HG02884 (cell line): ENCODE measurements at regions not wholly inside any gene's neighbourhood (a gene's known extent, or its start where the extent isn't known, plus 50 kb on each side); places are given as distances from the start of the nearest gene placed in this dataset.
"Not testable (repeated sequence)": the region's sequence is repeated elsewhere in the genome, so short reads cannot be mapped to it uniquely, and the experiment has no call there.

Experiments used
- ATAC-seq: cut with Tn5 transposase; IDR thresholded peaks from one replicate; pipeline ENCODE4 v1.9.1; 2021; ENCODE audit warnings: mild to moderate bottlenecking, moderate library complexity; ENCODE audit not compliant: unreplicated experiment

GRCh38 chr2:234375176-234375880 lies 121.6 kb downstream of the ARL4C start:
- ATAC-seq, result no peak

DNA sequence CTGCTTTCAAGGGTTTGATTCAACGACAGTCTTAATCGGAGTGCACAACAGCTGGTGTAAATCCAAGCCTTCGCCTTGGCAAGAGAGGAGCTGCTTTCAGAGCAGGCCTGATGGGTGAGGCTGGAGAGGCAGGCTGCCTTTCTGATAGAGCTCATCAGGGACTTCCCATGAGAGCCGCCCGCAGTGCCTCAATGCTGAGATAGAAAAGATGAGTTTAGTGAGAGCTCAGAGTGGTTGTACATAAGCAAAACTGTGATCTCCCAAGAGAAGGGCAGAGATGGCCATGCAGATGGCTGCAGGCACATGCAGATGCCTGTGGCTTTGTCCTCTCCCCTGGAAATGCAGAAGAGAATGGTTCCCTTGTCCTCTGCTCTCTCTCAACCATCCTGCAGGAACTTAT lies 122.1 kb downstream of the ARL4C start:
- no peak for ATAC-seq

DNA sequence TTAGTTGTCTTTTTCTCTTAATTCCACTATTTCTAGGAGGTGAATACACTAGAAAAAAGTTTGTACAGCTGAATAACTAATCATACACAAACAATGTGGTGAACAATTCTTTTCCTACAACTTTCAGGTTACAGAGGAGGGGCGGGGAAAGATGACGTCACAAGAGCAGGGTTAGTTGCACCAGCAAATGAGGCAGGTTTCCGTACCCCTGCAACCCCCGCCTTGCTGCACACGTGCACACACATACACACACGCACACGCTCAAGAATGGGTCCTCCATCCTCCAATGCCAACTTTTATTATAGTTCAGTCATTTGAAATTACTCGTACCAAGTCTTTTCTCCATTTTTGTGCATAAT lies 122.8 kb downstream of the ARL4C start:
- no peak for ATAC-seq

- no peak for ATAC-seq
Measured at GRCh38 chr2:234373481-234374149, 123.3 kb downstream of the ARL4C start.

DNA sequence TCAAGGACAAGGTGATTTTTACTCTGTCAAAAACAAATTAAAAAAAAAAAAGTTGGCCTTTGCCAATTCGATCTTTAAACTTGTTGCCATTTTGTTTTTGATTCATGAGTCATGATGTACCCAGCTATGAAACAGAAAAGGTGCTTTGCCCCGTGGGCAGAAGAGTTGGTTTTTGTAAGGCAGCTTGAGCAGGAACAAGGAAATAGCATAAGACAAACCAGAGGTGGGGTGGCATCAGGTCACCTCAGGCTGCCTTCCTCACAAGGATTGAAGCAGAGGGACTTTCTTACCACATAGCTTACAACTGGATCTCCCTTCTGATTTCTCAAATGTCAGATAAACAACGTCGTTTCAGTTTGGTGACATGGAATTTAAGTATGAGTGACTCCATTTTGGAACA lies 123.8 kb downstream of the ARL4C start:
- no peak for ATAC-seq

- ATAC-seq, result no peak
Measured at GRCh38 chr2:234372506-234372905, 124.4 kb downstream of the ARL4C start.

DNA sequence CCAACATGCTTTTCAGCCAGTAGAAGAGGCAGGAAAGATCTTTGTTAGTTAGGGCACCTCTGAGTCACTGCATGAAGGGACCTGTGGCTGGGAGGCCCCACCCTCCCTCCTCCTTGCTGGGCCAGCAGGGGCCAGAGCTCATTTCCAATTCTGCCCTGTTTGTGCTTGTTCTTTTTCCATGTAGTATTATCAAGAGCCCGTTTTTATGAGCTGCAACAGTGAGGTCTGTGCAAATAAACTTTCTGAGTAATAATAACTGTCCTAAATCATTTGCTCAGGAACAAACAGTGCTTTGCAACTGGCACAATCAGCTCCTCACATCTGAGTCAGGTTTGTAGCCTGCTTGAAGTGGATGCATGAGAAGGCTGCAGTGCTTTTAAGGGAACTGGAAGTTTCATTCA lies 128.0 kb downstream of the ARL4C start:
- ATAC-seq, result no peak

- no peak for ATAC-seq
Measured at GRCh38 chr2:234366891-234367290, 130.0 kb downstream of the ARL4C start.

GRCh38 chr2:234364661-234365060 lies 132.2 kb downstream of the ARL4C start:
- ATAC-seq, result no peak

DNA sequence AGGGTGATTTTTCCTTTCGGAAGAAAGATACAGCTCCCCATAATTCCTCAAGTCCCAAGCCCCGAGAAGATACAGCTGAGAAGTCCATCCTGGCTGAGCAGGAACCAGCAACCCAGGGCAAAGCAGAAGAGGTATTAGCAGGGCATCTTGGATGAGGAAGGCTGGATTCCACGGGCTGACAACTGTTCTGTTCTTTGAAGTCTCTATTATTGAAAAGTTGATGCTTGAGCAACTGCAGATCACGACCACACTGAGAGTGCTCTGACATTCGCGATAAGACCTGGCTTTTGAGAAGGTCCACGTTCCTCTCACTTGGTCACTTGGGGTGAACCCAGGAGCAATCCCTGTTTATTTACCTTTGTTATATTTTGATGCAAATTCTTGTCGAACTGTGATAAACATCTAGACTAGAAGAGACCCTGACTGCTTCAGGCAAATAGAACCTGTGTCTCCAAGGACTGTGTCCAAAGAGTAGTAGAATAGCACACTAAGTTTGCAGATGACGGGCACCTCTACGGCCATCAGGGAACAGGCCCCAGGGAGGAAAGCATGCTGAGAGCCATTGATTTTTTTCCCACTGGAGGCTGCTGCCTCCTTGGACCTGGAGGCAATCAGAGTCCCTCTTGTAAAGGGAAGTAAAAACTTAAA lies 133.1 kb downstream of the ARL4C start:
- no peak for ATAC-seq

DNA sequence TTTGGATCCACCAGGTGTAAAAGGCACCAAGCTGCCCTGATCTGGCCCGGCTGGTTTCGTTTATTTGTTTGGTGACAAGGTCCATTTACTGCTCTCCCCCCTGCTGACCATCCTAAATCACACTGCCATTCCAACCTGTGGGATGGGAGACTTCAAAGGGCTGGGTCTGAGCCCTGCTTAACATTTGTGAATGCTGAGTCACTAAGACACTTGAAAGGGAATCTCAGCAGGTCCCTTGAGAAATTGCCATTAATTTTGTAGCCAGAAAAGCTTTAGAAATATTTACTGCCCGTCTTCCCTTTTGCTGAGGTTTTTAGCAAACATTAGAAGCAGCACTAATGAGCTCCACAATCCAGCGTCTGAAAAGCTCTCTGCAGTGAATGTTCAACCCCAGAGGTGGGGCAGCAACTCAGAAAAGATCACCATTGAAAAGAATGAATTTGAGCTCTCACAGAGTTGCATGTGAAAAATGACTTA lies 133.8 kb downstream of the ARL4C start:
- no peak for ATAC-seq

DNA sequence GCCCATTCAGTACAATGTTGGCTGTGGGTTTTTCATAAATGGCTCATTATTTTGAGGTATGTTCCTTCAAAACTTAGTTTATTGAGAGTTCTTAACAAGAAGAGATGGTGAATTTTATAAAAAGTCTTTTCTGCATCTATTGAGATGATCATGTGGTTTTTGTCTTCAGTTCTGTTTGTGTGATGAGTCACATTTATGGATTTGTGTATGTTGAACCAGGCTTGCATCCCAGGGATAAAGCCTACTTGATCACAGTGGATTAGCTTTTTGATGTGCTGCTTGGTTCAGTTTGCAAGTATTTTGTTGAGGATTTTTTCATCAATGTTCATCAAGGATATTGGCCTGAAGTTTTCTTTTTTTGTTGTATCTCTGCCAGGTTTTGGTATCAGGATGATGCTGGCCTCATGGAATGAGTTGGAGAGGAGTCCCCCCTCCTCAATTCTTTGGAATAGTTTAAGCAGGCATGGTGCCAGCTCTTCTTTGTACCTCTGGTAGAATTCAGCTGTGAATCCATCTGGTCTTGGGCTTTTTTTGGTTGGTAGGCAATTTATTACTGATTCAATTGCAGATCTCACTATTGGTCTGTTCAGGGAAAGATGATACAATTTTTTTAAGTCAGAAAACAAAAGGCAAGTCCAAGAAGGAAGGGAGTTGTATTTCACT lies 136.4 kb downstream of the ARL4C start:
- not testable (repeated sequence) for ATAC-seq

DNA sequence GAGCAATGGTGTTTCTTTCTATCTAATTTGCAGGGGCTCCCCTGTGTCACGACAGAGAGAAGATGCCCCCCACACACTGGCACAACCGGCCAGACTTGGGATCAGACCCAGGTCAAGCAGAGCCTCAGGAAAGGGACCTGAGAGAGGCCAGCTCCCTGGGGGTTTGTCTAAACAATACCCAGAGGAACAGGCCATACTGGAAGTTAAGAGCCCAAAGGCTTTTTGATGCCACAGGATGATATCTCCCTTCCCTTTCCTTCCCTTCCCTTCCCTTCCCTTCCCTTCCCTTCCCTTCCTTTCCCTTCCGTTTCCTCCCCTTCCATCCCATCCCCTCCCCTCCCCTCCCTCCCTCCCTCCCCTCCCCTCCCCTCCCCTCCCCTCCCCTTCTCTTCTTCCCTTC lies 139.2 kb downstream of the ARL4C start:
- no peak for ATAC-seq

DNA sequence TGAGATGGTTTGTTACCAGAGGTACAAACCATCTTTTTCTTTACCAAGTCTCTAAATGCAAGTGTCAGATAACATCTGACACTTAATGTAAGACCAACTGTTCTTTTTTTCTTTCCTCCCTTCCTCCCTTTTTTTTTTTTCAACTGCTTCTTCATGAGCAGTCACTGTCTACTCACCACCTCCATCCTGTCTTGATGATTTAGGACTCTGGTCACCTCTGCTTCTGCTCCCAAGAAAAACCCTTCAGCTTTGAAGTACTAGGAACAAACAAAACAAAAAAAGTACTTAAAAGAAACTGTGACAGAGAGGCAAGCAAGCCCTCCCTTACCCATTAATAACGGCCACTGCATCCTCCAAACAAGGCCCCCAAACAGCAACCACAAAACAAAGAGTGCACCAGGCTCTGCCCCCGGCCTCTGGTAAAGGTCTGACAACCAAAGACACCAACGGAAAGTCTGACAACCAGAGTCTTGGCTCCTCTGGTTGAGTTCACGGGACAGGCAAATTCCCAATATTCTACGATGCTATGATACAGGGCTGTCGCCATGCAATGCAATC lies 141.0 kb downstream of the ARL4C start:
- no peak for ATAC-seq

- no peak for ATAC-seq
Measured at GRCh38 chr2:234355021-234355720, 141.7 kb downstream of the ARL4C start.

GRCh38 chr2:234352270-234352669 lies 144.6 kb downstream of the ARL4C start:
- no peak for ATAC-seq

DNA sequence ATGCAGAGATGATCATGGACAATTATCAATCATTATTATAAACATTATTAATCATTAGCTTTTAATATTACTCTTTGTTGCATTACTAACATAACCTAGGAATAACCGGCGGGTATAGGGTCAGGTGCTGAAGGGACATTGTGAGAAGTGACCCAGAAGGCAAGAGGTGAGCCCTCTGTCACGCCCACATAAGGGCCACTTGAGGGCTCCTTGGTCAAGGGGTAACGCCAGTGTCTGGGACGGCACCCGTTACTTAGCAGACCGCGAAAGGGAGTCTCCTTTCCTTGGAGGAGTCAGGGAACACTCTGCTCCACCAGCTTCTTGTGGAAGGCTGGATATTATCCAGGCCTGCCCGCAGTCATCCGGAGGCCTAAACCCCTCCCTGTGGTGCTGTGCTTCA lies 145.0 kb downstream of the ARL4C start:
- ATAC-seq, result not testable (repeated sequence)

DNA sequence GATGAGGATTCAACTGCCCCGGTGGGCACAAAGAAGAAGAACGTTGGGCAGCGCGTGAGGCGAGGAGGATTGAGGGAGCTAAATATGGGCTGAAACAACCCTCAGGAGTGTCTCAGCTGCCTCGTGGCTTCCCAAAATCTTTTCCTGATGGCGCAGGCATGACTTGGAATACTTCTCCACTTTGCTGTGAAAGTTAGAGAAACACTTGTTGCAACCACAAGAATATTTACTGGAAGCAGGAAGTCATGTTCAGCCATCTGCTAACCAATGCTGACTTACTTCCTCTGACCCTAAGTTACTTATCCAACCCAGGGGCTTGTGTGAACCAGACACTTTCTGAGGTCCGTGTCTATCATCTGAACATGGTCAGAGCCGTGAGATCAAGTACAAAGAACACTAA lies 148.8 kb downstream of the ARL4C start:
- ATAC-seq, result no peak

GRCh38 chr2:234345921-234346320 lies 151.0 kb downstream of the ARL4C start:
- ATAC-seq, result no peak

DNA sequence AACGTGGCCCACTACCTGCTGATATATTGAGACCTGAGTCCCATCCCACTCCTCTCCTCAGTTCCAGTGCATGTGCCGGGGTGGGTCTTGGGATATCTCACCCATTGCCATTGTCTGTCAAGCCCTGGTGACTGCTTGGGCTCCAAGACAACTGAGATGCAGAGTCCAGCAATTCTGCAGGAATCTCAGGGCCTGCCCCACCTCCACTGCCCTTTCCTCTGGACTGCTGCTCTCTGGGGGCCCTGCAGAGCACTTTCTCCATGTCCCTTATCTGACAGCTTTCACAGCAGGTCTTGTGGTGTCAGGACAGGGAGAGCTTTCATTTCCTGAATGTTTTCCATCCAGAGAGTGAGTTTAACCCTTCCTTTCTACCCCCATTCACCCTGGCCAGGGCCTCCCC lies 152.9 kb downstream of the ARL4C start:
- no peak for ATAC-seq

- ATAC-seq, result no peak
Measured at GRCh38 chr2:234343372-234343771, 153.5 kb downstream of the ARL4C start.
